HepG2 (cell line): ENCODE measurements at regions not wholly inside any gene's neighbourhood (a gene's known extent, or its start where the extent isn't known, plus 50 kb on each side); places are given as distances from the start of the nearest gene placed in this dataset.
"Not testable (repeated sequence)": the region's sequence is repeated elsewhere in the genome, so short reads cannot be mapped to it uniquely, and the experiment has no call there.

Source experiments
- ATAC-seq: fragments of 200-7000 bp; cut with Tn5 transposase; 3 replicates; pipeline ENCODE4 v1.9.1; 2020; ENCODE audit warnings: mild to moderate bottlenecking, moderate library complexity
- BruUV-seq: library from RNA; stranded (reverse); fragments of 400-500 nt; replicated peaks from 2 replicates; lab custom pipeline; 2021; lab: Mats Ljungman, UMichigan
- CTCF ChIA-PET: fragments of 300-600 bp; formaldehyde crosslinking; extraction: SDS; loops from one replicate; lab custom pipeline; 2021; ENCODE audit warnings: low total read pairs, inconsistent platforms, low intra/inter-chr PET ratio; lab: Yijun Ruan, JAX
- POLR2A ChIA-PET: fragments of 350-600 bp; sonication (Branson Sonifier 250); formaldehyde crosslinking; loops from one replicate; lab custom pipeline; 2020; ENCODE audit warnings: antibody characterized with exemption, inconsistent platforms; lab: Yijun Ruan, JAX
- DNase-seq: peaks from one replicate; pipeline ENCODE4 v3.0.0-alpha.2; 2015; ENCODE audit warnings: low spot score
- FAIRE-seq: peaks from 3 replicates; lab custom pipeline; 2011; peaks lifted over from hg19 to GRCh38; lab: Jason Lieb, UNC
- H2AFZ ChIP-seq: one replicate; pipeline ENCODE4 v1.6.1; 2011; ENCODE audit warnings: low read length, inconsistent platforms
- H3K27ac ChIP-seq: fragments of 300-600 bp; 3 replicates; pipeline ENCODE4 v1.8.0; 2011; ENCODE audit warnings: mixed run types, mild to moderate bottlenecking, mixed read lengths, low read length, inconsistent platforms; ENCODE audit not compliant: insufficient read depth; ENCODE audit errors: extremely low read length
- H3K27me3 ChIP-seq, 2 experiments: fragments of 200-600 bp in 1 of 2; 2 replicates in 1 of 2; 3 replicates in 1 of 2; pipeline versions ENCODE4 v1.6.0 to v1.8.0; 2011; ENCODE audit warnings: low read length in 2 of 2, mild to moderate bottlenecking in 2 of 2, moderate library complexity in 2 of 2, inconsistent platforms in 1 of 2; ENCODE audit not compliant: insufficient read depth in 2 of 2, control insufficient read depth in 1 of 2
- H3K36me3 ChIP-seq, 2 experiments: fragments of 200-600 bp in 1 of 2; replicated peaks in 1 of 2; 2 replicates in 1 of 2; 3 replicates in 1 of 2; pipeline versions ENCODE4 v1.5.1 to v1.8.0; 2011; ENCODE audit warnings: low read length in 2 of 2, inconsistent platforms in 1 of 2; ENCODE audit not compliant: insufficient read depth in 2 of 2, control insufficient read depth in 1 of 2
- H3K4me1 ChIP-seq: 2 replicates; pipeline ENCODE4 v1.5.1; 2012; ENCODE audit warnings: low read length, inconsistent platforms; ENCODE audit not compliant: insufficient read depth
- H3K4me2 ChIP-seq: 2 replicates; pipeline ENCODE4 v1.6.0; 2011; ENCODE audit warnings: low read depth, low read length, inconsistent platforms
- H3K4me3 ChIP-seq, 3 experiments: fragments of 200-600 bp in 1 of 3; sonication (generic), shearing (Covaris generic) in 1 of 3; replicated peaks in 1 of 3; 2 replicates each; pipeline ENCODE4 v1.5.1; 2011 to 2016; ENCODE audit warnings: low read length in 3 of 3, inconsistent platforms in 2 of 3, low read depth in 2 of 3, mild to moderate bottlenecking in 2 of 3, control low read depth in 1 of 3, mixed read lengths in 1 of 3; ENCODE audit not compliant: insufficient read depth in 1 of 3
- H3K79me2 ChIP-seq: one replicate; pipeline ENCODE4 v1.6.1; 2011; ENCODE audit warnings: low read length, inconsistent platforms; ENCODE audit not compliant: insufficient read depth
- H3K9ac ChIP-seq: 2 replicates; pipeline ENCODE4 v1.6.0; 2011; ENCODE audit warnings: mild to moderate bottlenecking, low read depth, low read length, inconsistent platforms; ENCODE audit not compliant: insufficient read depth
- H3K9me3 ChIP-seq: 2 replicates; pipeline ENCODE4 v1.5.1; 2012; ENCODE audit warnings: mild to moderate bottlenecking, low read length
- H4K20me1 ChIP-seq: 2 replicates; pipeline ENCODE4 v1.6.0; 2011; ENCODE audit warnings: inconsistent platforms, mild to moderate bottlenecking, low read length, moderate library complexity; ENCODE audit not compliant: insufficient read depth
- CREB1 ChIP-seq, 2 experiments: fragments of 450-650 bp in 1 of 2; IDR thresholded peaks; 2 replicates each; pipeline ENCODE4 v1.6.1; 2016 to 2017; ENCODE audit warnings: control low read depth in 1 of 2, mild to moderate bottlenecking in 1 of 2, missing compliant biosample characterization in 1 of 2, missing genetic modification characterization in 1 of 2
- JUND ChIP-seq: sonication (generic); formaldehyde crosslinking; IDR thresholded peaks from 2 replicates; pipeline ENCODE4 v1.8.0; 2022; ENCODE audit warnings: mild to moderate bottlenecking, missing genetic modification reagents
- MTA3 ChIP-seq: sonication (generic); formaldehyde crosslinking; IDR thresholded peaks from 2 replicates; pipeline ENCODE4 v1.4.0; 2020; ENCODE audit warnings: missing genetic modification reagents
- RFXANK ChIP-seq: IDR thresholded peaks from 2 replicates; pipeline ENCODE4 v1.6.1; 2016
- ZFY ChIP-seq: sonication (generic); formaldehyde crosslinking; IDR thresholded peaks from 2 replicates; pipeline ENCODE4 v1.4.0; 2020; ENCODE audit warnings: missing genetic modification reagents
- ZNF20 ChIP-seq: sonication (generic); formaldehyde crosslinking; IDR thresholded peaks from 2 replicates; pipeline ENCODE4 v1.4.0; 2020; ENCODE audit warnings: mild to moderate bottlenecking, moderate library complexity, missing genetic modification reagents
- ZNF225 ChIP-seq: sonication (generic); formaldehyde crosslinking; IDR thresholded peaks from 2 replicates; pipeline ENCODE4 v1.4.0; 2020; ENCODE audit warnings: mild to moderate bottlenecking, missing genetic modification reagents
- ZNF367 ChIP-seq: sonication (generic); formaldehyde crosslinking; IDR thresholded peaks from 2 replicates; pipeline ENCODE4 v1.4.0; 2020; ENCODE audit warnings: missing genetic modification reagents, borderline replicate concordance
- WGBS: methylation state at CpG from one replicate; pipeline ENCODE4 v1.1.6; 2017; ENCODE audit warnings: low lambda C conversion rate; 5-methylcytosine and 5-hydroxymethylcytosine counted together
- in situ Hi-C: cut with HindIII; loops from 2 replicates; pipeline ENCODE4 v1.10.0; 2017; ENCODE audit warnings: low pct_unique_long_range_greater_than_20kb; ENCODE audit not compliant: extremely low pct_ligation_motif_present
- intact Hi-C: fragments of 100-400 bp; cut with micrococcal nuclease; formaldehyde crosslinking; loops from one replicate; pipeline ENCODE4 v1.10.0; 2022; ENCODE audit not compliant: unreplicated experiment

DNA sequence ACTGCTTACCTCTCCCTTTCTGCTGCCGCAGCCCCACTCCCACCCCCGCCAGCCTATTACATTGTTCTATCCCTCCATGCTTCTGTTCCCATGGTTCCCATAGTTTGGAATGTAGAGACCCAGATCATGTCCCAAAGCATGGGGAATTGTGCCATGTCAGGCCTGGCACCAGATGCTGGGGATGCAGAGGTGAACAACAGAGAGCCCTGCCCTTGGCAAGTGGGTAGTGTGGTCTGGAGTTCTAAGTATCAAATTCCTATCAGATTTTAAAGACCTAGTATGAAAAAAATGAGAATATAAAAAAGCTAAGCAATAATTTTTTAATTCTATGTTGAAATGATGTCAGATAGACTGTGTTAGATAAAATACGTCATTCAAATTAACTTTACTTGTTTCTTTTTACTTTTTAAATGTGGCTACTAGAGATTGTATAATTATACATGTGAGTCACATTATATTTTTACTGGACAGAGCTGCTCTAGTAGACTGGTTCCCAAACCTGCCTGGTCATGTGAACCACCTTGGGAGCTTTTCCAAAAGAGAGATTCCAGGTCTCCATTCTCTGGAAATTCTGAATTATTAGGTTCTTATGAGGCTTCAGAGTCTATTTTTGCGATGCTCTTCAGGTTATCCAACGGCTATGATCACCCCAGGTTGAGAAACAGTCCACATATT is 113.0 kb upstream of the DAB1 start:
- no peak for ATAC-seq
- Histone ChIP-seq H3K27ac (no peak overlapping the region), H4K20me1 (no peaks in the 10 kb centered on the region), H3K36me3 (no peaks in the 10 kb centered on the region), H3K9ac (no peak overlapping the region), H3K27me3 (no peaks in the 10 kb centered on the region), H3K4me3 (no peak overlapping the region), H3K79me2 (no peaks in the 10 kb centered on the region), H3K9me3 (no peaks in the 10 kb centered on the region), H2AFZ (no peak overlapping the region), H3K4me1 (no peaks in the 10 kb centered on the region), H3K4me2 (no peak overlapping the region)
- in situ Hi-C loops (no loop called here), intact Hi-C loops (no loop called here)
- no peak for FAIRE-seq
- CTCF ChIA-PET, result no interaction called here
- no peak for DNase-seq
- BruUV-seq, result no TSS peak
- 9% methylated on average over 5 of the region's 5 CpGs for WGBS
- TF ChIP-seq CREB1 (IDR thresholded peaks at IDR 0.05) (peak; percentile 45), CREB1 (CRISPR knock-in tag; IDR thresholded peaks at IDR 0.05) (no peak), ZNF367 (CRISPR knock-in tag) (no peak)
- POLR2A ChIA-PET, result no interaction called here

DNA sequence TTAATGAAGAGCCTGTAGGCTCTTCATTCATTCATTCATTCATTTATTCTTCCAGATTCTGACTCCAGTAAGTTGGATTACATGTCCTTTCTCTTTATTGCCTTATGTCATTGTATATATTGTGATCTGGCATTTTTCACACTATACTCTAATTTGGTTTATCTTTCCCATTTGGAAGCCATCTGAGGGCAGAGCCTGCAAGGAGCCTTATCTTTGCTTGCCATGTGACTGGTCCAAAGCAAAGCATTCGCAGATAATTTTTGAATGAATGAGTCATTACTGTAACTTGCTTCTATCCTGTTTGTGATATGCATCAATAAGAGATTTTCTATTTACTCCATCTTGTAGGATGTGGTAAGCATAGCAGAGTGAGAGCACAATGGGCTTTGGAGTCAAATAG is 108.4 kb upstream of the DAB1 start:
- Histone ChIP-seq H3K9ac (no peak overlapping the region), H3K79me2 (no peaks in the 10 kb centered on the region), H3K4me3 (no peak overlapping the region), H3K36me3 (no peaks in the 10 kb centered on the region), H4K20me1 (no peaks in the 10 kb centered on the region), H3K4me1 (no peaks in the 10 kb centered on the region), H3K4me2 (no peak overlapping the region), H2AFZ (no peak overlapping the region), H3K27ac (no peak overlapping the region), H3K9me3 (no peaks in the 10 kb centered on the region), H3K27me3 (no peaks in the 10 kb centered on the region)
- no TSS peak for BruUV-seq
- DNase-seq (no peak), ATAC-seq (no peak), FAIRE-seq (no peak)
- in situ Hi-C loops, result no loop called here
- CTCF ChIA-PET, result no interaction called here
- 0% methylated on average over 1 of the region's 1 CpG for WGBS
- intact Hi-C loops, result no loop called here
- POLR2A ChIA-PET, result no interaction called here
- TF ChIP-seq ZNF20 (CRISPR knock-in tag) (no peak), ZFY (no peak), JUND (CRISPR knock-in tag) (no peak), ZNF225 (CRISPR knock-in tag) (no peak), RFXANK (CRISPR knock-in tag) (no peak), MTA3 (no peak)

DNA sequence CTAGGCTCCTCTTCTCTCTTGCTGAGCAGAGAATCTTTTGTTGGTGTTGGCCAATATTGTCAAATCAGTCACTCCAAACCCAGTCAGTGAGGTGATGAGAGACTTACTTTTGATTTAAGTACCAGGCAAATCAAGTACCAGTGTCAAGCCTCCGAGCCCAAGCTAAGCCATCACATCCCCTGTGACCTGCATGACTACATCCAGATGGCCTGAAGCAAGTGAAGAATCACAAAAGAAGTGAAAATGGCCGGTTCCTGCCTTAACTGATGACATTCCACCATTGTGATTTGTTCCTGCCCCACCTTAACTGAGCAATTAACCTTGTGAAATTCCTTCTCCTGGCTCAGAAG is 107.0 kb upstream of the DAB1 start:
- CTCF ChIA-PET, POLR2A ChIA-PET, H2AFZ ChIP-seq, H3K27me3 ChIP-seq, H4K20me1 ChIP-seq, H3K4me3 ChIP-seq, H3K9me3 ChIP-seq, H3K36me3 ChIP-seq, FAIRE-seq, in situ Hi-C loops, intact Hi-C loops, H3K27ac ChIP-seq, DNase-seq, ATAC-seq, BruUV-seq, H3K79me2 ChIP-seq, H3K9ac ChIP-seq, H3K4me2 ChIP-seq, H3K4me1 ChIP-seq: not testable (repeated sequence)
- 0% methylated on average over 2 of the region's 2 CpGs for WGBS
